HepG2 (cell line): ENCODE measurements at regions not wholly inside any gene's neighbourhood (a gene's known extent, or its start where the extent isn't known, plus 50 kb on each side); places are given as distances from the start of the nearest gene placed in this dataset.
A peak's percentile ranks its signal among the peaks of the same experiment; 100 is the strongest.

Source experiments
- ATAC-seq: fragments of 200-7000 bp; cut with Tn5 transposase; 3 replicates; pipeline ENCODE4 v1.9.1; 2020; ENCODE audit warnings: mild to moderate bottlenecking, moderate library complexity
- BruUV-seq: library from RNA; stranded (reverse); fragments of 400-500 nt; replicated peaks from 2 replicates; lab custom pipeline; 2021; lab: Mats Ljungman, UMichigan
- CTCF ChIA-PET: fragments of 300-600 bp; formaldehyde crosslinking; extraction: SDS; loops from one replicate; lab custom pipeline; 2021; ENCODE audit warnings: low total read pairs, inconsistent platforms, low intra/inter-chr PET ratio; lab: Yijun Ruan, JAX
- POLR2A ChIA-PET: fragments of 350-600 bp; sonication (Branson Sonifier 250); formaldehyde crosslinking; loops from one replicate; lab custom pipeline; 2020; ENCODE audit warnings: antibody characterized with exemption, inconsistent platforms; lab: Yijun Ruan, JAX
- DNase-seq: peaks from one replicate; pipeline ENCODE4 v3.0.0-alpha.2; 2015; ENCODE audit warnings: low spot score
- FAIRE-seq: peaks from 3 replicates; lab custom pipeline; 2011; peaks lifted over from hg19 to GRCh38; lab: Jason Lieb, UNC
- H2AFZ ChIP-seq: one replicate; pipeline ENCODE4 v1.6.1; 2011; ENCODE audit warnings: low read length, inconsistent platforms
- H3K27ac ChIP-seq: fragments of 300-600 bp; 3 replicates; pipeline ENCODE4 v1.8.0; 2011; ENCODE audit warnings: mixed run types, mild to moderate bottlenecking, mixed read lengths, low read length, inconsistent platforms; ENCODE audit not compliant: insufficient read depth; ENCODE audit errors: extremely low read length
- H3K27me3 ChIP-seq, 2 experiments: fragments of 200-600 bp in 1 of 2; 2 replicates in 1 of 2; 3 replicates in 1 of 2; pipeline versions ENCODE4 v1.6.0 to v1.8.0; 2011; ENCODE audit warnings: low read length in 2 of 2, mild to moderate bottlenecking in 2 of 2, moderate library complexity in 2 of 2, inconsistent platforms in 1 of 2; ENCODE audit not compliant: insufficient read depth in 2 of 2, control insufficient read depth in 1 of 2
- H3K36me3 ChIP-seq, 2 experiments: fragments of 200-600 bp in 1 of 2; replicated peaks in 1 of 2; 2 replicates in 1 of 2; 3 replicates in 1 of 2; pipeline versions ENCODE4 v1.5.1 to v1.8.0; 2011; ENCODE audit warnings: low read length in 2 of 2, inconsistent platforms in 1 of 2; ENCODE audit not compliant: insufficient read depth in 2 of 2, control insufficient read depth in 1 of 2
- H3K4me1 ChIP-seq: 2 replicates; pipeline ENCODE4 v1.5.1; 2012; ENCODE audit warnings: low read length, inconsistent platforms; ENCODE audit not compliant: insufficient read depth
- H3K4me2 ChIP-seq: 2 replicates; pipeline ENCODE4 v1.6.0; 2011; ENCODE audit warnings: low read depth, low read length, inconsistent platforms
- H3K4me3 ChIP-seq, 3 experiments: fragments of 200-600 bp in 1 of 3; sonication (generic), shearing (Covaris generic) in 1 of 3; replicated peaks in 1 of 3; 2 replicates each; pipeline ENCODE4 v1.5.1; 2011 to 2016; ENCODE audit warnings: low read length in 3 of 3, inconsistent platforms in 2 of 3, low read depth in 2 of 3, mild to moderate bottlenecking in 2 of 3, control low read depth in 1 of 3, mixed read lengths in 1 of 3; ENCODE audit not compliant: insufficient read depth in 1 of 3
- H3K79me2 ChIP-seq: one replicate; pipeline ENCODE4 v1.6.1; 2011; ENCODE audit warnings: low read length, inconsistent platforms; ENCODE audit not compliant: insufficient read depth
- H3K9ac ChIP-seq: 2 replicates; pipeline ENCODE4 v1.6.0; 2011; ENCODE audit warnings: mild to moderate bottlenecking, low read depth, low read length, inconsistent platforms; ENCODE audit not compliant: insufficient read depth
- H3K9me3 ChIP-seq: 2 replicates; pipeline ENCODE4 v1.5.1; 2012; ENCODE audit warnings: mild to moderate bottlenecking, low read length
- H4K20me1 ChIP-seq: 2 replicates; pipeline ENCODE4 v1.6.0; 2011; ENCODE audit warnings: inconsistent platforms, mild to moderate bottlenecking, low read length, moderate library complexity; ENCODE audit not compliant: insufficient read depth
- ATF7 ChIP-seq, 2 experiments: fragments of 450-650 bp in 1 of 2; sonication (generic) in 1 of 2; formaldehyde crosslinking in 1 of 2; IDR thresholded peaks; 2 replicates each; pipeline versions ENCODE4 v1.4.0 to v1.6.1; 2016 to 2020; ENCODE audit warnings: antibody characterized with exemption in 1 of 2, mild to moderate bottlenecking in 1 of 2, missing genetic modification reagents in 1 of 2
- GPN1 ChIP-seq: sonication (generic); formaldehyde crosslinking; IDR thresholded peaks from 2 replicates; pipeline ENCODE4 v1.5.1; 2020; ENCODE audit warnings: missing genetic modification reagents, borderline replicate concordance
- TBX2 ChIP-seq: sonication (generic); formaldehyde crosslinking; IDR thresholded peaks from 2 replicates; pipeline ENCODE4 v1.5.0; 2020; ENCODE audit warnings: missing genetic modification reagents, mild to moderate bottlenecking, borderline replicate concordance
- whole genome bisulfite sequencing: methylation state at CpG from one replicate; pipeline ENCODE4 v1.1.6; 2017; ENCODE audit warnings: low lambda C conversion rate; 5-methylcytosine and 5-hydroxymethylcytosine counted together
- in situ Hi-C: cut with HindIII; loops from 2 replicates; pipeline ENCODE4 v1.10.0; 2017; ENCODE audit warnings: low pct_unique_long_range_greater_than_20kb; ENCODE audit not compliant: extremely low pct_ligation_motif_present
- intact Hi-C: fragments of 100-400 bp; cut with micrococcal nuclease; formaldehyde crosslinking; loops from one replicate; pipeline ENCODE4 v1.10.0; 2022; ENCODE audit not compliant: unreplicated experiment
- TF ChIP-seq, protein P1 (sequence below): sonication (generic); formaldehyde crosslinking; IDR thresholded peaks from 2 replicates; pipeline ENCODE4 v1.9.0; 2021; ENCODE audit warnings: missing genetic modification reagents, mild to moderate bottlenecking, borderline replicate concordance

- Histone ChIP-seq H3K79me2 (no peaks in the 10 kb centered on the region), H3K27ac (no peak overlapping the region), H4K20me1 (no peaks in the 10 kb centered on the region), H3K9me3 (peaks cover 16% of the 10 kb centered on the region; the same call in 1 of the 2 replicates), H3K4me1 (no peaks in the 10 kb centered on the region), H3K4me3 (no peak overlapping the region), H3K36me3 (no peaks in the 10 kb centered on the region), H3K27me3 (no peaks in the 10 kb centered on the region), H3K4me2 (no peak overlapping the region), H2AFZ (no peak overlapping the region), H3K9ac (no peak overlapping the region)
- CTCF ChIA-PET = no interaction called here
- ATAC-seq (no peak), FAIRE-seq (no peak), DNase-seq (no peak)
- POLR2A ChIA-PET = no interaction called here
- in situ Hi-C loops (no loop called here), intact Hi-C loops (no loop called here)
- BruUV-seq = no TSS peak
- TF ChIP-seq TBX2 (CRISPR knock-in tag) = no peak
- TF ChIP-seq ATF7 (IDR thresholded peaks at IDR 0.05) = peak; percentile 32; the same call in 1 of the 2 replicates
- no peak for TF ChIP-seq ATF7 (CRISPR knock-in tag; IDR thresholded peaks at IDR 0.05)
- WGBS = 18% methylated on average over 5 of the region's 5 CpGs
These were observed 2352.3 kb downstream of the PCDH7 start for GRCh38 chr4:33072298-33073089.

- in situ Hi-C loops = no loop called here
These were observed 2353.6 kb downstream of the PCDH7 start for GRCh38 chr4:33073811-33074210.

More at GRCh38 chr4:33073811-33074210, 2353.6 kb downstream of the PCDH7 start:
- Histone ChIP-seq H3K27ac (no peak overlapping the region), H2AFZ (no peak overlapping the region), H3K9me3 (peaks cover 12% of the 10 kb centered on the region; the same call in 1 of the 2 replicates), H3K27me3 (no peaks in the 10 kb centered on the region), H3K9ac (no peak overlapping the region), H3K79me2 (no peaks in the 10 kb centered on the region), H3K36me3 (no peaks in the 10 kb centered on the region), H3K4me1 (no peaks in the 10 kb centered on the region), H3K4me2 (no peak overlapping the region), H4K20me1 (no peaks in the 10 kb centered on the region), H3K4me3 (no peak overlapping the region)
- DNase-seq (no peak), ATAC-seq (no peak), FAIRE-seq (no peak)
- intact Hi-C loops = no loop called here
- no TSS peak for BruUV-seq
- POLR2A ChIA-PET = no interaction called here
- WGBS = 7% methylated on average over 1 of the region's 1 CpG
- CTCF ChIA-PET = no interaction called here
- no peak for TF ChIP-seq GPN1 (CRISPR knock-in tag)
- TF ChIP-seq, protein P1, sequence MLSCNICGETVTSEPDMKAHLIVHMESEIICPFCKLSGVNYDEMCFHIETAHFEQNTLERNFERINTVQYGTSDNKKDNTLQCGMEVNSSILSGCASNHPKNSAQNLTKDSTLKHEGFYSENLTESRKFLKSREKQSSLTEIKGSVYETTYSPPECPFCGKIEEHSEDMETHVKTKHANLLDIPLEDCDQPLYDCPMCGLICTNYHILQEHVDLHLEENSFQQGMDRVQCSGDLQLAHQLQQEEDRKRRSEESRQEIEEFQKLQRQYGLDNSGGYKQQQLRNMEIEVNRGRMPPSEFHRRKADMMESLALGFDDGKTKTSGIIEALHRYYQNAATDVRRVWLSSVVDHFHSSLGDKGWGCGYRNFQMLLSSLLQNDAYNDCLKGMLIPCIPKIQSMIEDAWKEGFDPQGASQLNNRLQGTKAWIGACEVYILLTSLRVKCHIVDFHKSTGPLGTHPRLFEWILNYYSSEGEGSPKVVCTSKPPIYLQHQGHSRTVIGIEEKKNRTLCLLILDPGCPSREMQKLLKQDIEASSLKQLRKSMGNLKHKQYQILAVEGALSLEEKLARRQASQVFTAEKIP (CRISPR knock-in tag) = no peak
